ACHN (cell line): ENCODE measurements at regions not wholly inside any gene's neighbourhood (a gene's known extent, or its start where the extent isn't known, plus 50 kb on each side); places are given as distances from the start of the nearest gene placed in this dataset.
A peak's percentile ranks its signal among the peaks of the same experiment; 100 is the strongest.

Source experiments
- DNase-seq: peaks from one replicate; pipeline ENCODE4 v3.0.0-alpha.2; 2015
- in situ Hi-C: cut with HindIII; loops from 2 replicates; pipeline ENCODE4 v1.10.0; 2017; ENCODE audit warnings: low sequenced_read_pairs, low pct_ligation_motif_present, low pct_unique_long_range_greater_than_20kb

DNA sequence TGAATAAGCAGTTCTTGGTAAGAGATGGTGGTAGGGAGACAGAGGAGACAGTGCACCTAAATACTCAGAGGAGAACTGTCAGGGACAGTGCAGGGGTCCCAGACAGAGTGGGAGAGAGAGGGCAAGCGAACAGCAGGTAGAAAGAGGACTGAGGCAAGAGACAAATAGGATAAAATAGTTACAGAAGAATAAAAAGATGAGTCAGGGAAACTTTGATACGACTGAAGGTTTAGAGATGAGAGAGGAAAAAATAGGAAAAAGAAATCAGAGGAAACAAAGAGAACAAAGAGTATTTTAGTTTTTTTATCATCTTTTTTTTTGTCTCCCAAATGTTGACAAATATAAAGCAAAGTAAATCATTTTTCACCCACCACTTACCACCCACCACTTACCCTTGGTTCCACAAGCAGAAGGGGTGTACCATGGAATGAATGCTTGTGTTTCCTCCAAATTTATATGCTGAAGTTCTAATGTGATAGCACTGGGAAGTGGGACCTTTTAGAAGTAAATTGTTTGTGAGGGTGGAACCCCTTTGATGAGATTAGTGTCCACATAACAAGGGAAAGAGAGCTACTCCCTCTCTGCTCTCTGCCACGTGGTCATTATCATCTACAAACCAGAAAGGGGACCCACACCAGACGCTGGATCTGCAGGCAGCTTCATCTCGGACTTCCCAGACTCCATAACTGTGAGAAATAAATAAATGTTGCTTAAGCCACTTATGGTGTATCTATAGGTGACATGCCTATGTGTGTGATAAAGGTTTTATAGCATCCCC lies 292.1 kb downstream of the BTG1 start:
- in situ Hi-C loops = no loop called here
- no peak for DNase-seq

DNA sequence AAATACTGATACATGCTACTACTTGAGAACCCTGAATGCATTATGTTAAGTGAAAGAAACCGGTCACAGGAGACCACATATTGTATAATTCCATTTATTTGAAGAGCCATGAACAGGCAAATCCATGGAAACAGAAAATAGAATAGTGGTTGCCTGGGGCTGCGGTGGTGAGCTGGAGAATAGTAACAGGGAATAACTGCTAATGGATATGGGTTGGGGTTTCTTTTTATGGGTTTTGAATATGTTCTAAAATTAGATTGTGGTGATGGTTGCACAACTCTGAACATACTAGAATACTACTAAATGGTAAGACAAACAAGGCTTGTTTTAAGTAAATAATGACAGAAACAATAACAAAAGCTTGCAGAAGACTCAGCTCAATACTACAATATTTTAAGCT lies 293.0 kb downstream of the BTG1 start:
- in situ Hi-C loops = no loop called here
- DNase-seq = no peak

- no peak for DNase-seq
- in situ Hi-C loops = no loop called here
These were observed 293.7 kb downstream of the BTG1 start for GRCh38 chr12:91851741-91852477.

DNA sequence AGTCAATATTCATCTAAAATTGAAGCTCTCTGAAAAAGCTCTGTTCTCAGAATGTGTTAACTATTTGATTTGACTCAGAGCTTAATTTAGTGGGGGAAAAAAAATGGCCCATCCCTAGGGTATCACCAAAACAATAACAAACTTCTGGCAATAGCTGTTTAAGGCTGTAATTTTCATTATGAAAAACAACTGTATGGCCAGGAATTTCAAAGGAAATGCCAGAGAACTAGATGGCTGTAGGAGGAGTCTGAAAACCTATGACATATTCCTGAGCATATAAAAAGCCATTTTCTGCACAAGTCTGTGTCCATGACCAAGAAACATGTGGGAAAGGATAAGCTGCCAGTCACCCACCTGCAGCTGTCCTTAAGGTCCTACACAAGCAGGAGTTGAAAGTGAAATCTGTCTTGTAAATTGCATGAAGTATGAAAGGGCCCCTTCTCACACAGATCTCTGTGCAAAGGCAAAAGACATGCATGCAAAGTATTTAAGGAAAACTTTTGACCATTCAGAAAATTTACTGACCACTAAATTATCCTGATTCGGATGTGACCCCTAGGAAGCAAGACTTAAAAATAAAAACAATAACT lies 299.1 kb downstream of the BTG1 start:
- no peak for DNase-seq
- in situ Hi-C loops = no loop called here

DNA sequence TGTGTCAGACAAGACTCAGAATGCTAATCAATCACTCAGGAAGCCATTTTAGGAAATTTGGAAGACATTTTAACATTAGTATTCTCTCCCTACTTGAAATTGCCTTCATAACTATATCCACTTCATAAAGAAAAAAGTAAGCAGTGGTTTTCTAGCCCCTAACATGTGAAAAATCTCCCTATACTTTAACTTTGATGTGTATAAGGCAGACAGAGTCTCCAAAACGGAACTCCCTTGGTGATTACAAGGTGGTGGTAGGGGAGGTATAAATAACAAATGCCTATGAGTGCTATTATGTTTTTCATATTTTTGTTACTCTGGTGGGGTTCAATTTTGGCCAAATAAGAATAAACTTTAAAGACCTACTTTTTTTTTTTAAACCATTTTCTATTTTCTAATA lies 300.3 kb downstream of the BTG1 start:
- DNase-seq = no peak

GRCh38 chr12:91841822-91842221 lies 303.8 kb downstream of the BTG1 start:
- in situ Hi-C loops = no loop called here
- no peak for DNase-seq

More for the DNA sequence above, 300.3 kb downstream of the BTG1 start:
- in situ Hi-C loops = no loop called here

- DNase-seq = no peak
- in situ Hi-C loops = no loop called here
These were observed 308.9 kb downstream of the BTG1 start for GRCh38 chr12:91836696-91837095.

- DNase-seq = no peak
- in situ Hi-C loops = no loop called here
These were observed 309.4 kb downstream of the BTG1 start for GRCh38 chr12:91836264-91836663.

DNA sequence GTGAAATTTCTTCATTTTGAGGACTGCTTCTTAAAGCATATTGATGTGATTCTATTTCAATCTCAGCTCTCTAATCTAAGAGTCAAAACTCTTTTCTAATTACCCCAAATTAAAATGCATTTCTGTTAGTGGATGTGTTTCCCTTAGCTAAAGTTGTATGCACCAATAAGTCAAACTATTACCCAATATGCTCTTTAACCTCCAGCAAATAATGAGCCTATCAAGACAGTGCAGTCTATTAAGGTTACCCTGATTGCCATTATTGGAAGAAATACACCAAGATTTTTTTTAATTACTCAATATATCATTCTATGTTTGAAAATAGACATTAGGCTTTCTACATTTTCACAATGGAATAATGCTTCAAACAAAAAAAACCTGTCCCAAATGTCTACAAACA lies 310.0 kb downstream of the BTG1 start:
- in situ Hi-C loops = no loop called here
- DNase-seq = no peak

DNA sequence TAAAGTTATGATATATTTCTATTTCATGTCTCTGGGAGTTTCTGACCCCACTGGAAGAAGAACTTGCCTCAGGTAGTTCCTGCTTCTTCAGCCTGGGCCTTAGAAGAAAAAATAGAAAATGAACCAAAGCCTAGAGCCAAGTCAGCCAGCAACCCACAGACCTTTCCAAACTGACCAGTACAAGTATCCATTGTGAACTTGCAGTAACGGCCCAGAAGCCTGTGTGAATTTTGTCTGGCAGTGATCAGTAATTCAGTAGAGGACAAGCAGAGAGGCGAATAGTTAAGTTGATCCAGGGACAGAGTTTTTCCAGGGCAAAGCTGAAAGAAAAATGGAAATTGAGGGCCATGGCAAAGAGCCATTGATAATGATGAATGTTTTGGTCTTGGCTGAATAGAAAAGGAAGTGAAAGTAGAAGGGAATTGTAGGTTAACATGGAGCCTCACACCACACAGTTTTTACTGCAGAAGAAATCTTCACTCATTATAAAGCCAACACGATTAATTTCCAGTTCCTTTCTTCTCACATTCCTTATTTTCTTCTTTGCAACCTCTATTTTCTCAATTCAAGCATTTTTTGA lies 311.8 kb downstream of the BTG1 start:
- no peak for DNase-seq
- in situ Hi-C loops = no loop called here

- DNase-seq = no peak
- in situ Hi-C loops = no loop called here
These were observed 319.6 kb downstream of the BTG1 start for GRCh38 chr12:91825999-91826398.

- in situ Hi-C loops = no loop called here
- no peak for DNase-seq
These were observed 320.7 kb downstream of the BTG1 start for GRCh38 chr12:91824991-91825390.

DNA sequence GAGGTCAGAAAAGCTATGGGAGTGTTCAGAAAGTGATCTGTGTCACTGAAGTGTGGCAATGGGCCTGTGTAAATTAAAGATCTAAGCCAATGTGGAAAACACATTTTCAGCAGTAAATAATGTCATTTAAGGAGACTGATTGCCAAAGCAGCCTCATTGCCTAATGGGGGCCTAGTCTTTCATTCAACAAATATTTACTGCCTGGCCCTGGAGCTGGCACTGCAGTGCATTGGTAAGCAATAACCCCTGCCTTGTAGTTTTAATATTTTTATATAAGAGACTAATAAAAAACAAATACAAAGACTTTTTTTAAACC lies 326.6 kb downstream of the BTG1 start:
- in situ Hi-C loops = no loop called here
- DNase-seq = no peak

- no peak for DNase-seq
- in situ Hi-C loops = no loop called here
These were observed 327.2 kb downstream of the BTG1 start for GRCh38 chr12:91818227-91819131.

GRCh38 chr12:91817517-91817916 lies 328.1 kb downstream of the BTG1 start:
- in situ Hi-C loops = no loop called here
- DNase-seq = no peak

DNA sequence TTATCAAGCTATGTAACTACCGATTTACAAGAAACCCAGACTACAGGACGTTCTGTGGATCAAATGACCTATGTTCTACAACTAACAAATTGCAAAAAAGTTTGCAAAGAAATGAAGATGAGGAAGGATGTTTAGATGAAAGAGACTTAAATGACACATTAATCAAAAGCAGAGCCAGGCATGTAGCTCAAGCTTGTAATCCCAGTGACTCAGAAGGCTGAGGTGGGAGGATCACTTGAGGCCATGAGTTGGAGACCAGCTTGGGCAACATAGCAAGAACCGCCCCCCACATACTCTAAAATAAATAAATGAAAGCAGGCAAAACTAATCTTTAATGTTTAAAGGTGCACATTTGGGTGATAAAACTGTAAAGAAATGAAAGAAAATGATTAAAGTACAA lies 331.9 kb downstream of the BTG1 start:
- no peak for DNase-seq
- in situ Hi-C loops = no loop called here

DNA sequence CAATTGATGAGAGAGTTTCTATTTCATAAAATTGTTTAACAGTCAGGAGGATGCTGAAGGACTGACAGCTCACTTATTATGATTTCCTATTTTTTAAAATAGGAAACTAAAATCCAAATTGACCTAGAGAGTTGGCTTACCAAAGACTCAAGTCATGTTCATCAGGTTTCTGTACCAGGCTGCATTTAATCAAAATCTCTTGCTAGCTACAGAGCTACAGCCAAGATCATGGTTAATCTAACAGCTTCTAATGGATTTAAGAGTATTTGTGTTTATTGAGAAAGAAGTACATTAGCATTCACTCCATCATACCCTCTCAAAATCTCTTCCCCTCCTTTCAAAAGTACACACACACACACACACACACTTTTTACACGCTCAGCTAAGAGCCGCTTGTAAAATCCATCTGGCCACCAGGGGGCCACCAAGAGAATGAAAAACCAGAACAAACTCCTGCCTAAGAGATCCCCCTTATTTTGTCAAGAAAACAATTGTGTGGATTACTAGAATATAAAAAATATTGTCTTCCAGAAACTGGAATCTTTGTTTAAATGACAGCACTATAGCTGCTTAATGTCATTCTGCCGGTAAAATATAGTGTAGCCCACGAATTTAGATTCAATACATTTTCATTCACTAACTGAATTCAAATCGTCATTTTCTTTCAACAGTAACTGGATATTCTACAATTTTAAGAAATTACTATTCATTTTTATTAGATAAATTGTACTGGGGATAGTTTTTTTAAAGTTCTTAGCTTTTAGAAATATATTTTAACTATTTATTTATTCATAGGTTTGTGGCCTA lies 334.0 kb downstream of the BTG1 start:
- in situ Hi-C loops = no loop called here
- peak; percentile 63 for DNase-seq
